HG02588 (cell line): ENCODE measurements at regions not wholly inside any gene's neighbourhood (a gene's known extent, or its start where the extent isn't known, plus 50 kb on each side); places are given as distances from the start of the nearest gene placed in this dataset.

ENCODE experiments used
- ATAC-seq: cut with Tn5 transposase; IDR thresholded peaks from one replicate; pipeline ENCODE4 v1.9.1; 2021; ENCODE audit warnings: mild to moderate bottlenecking, moderate library complexity; ENCODE audit not compliant: unreplicated experiment

- no peak for ATAC-seq
These were observed 849.1 kb upstream of the SALL3 start for GRCh38 chr18:78130232-78131195.

- no peak for ATAC-seq
These were observed 845.9 kb upstream of the SALL3 start for GRCh38 chr18:78133729-78134128.

- no peak for ATAC-seq
These were observed 842.6 kb upstream of the SALL3 start for GRCh38 chr18:78136986-78137385.

- ATAC-seq, result no peak
These were observed 840.6 kb upstream of the SALL3 start for GRCh38 chr18:78138983-78139496.

GRCh38 chr18:78140294-78140693 lies 839.3 kb upstream of the SALL3 start:
- no peak for ATAC-seq

GRCh38 chr18:78144669-78145068 lies 834.9 kb upstream of the SALL3 start:
- no peak for ATAC-seq

- no peak for ATAC-seq
These were observed 834.5 kb upstream of the SALL3 start for GRCh38 chr18:78145096-78145495.

GRCh38 chr18:78146136-78147085 lies 833.2 kb upstream of the SALL3 start:
- no peak for ATAC-seq

- no peak for ATAC-seq
These were observed 829.0 kb upstream of the SALL3 start for GRCh38 chr18:78150590-78150989.

- ATAC-seq, result no peak
These were observed 828.4 kb upstream of the SALL3 start for GRCh38 chr18:78151234-78151633.

- no peak for ATAC-seq
These were observed 827.5 kb upstream of the SALL3 start for GRCh38 chr18:78151948-78152725.

GRCh38 chr18:78153362-78153761 lies 826.3 kb upstream of the SALL3 start:
- no peak for ATAC-seq

- ATAC-seq, result no peak
These were observed 825.2 kb upstream of the SALL3 start for GRCh38 chr18:78154444-78154843.

- ATAC-seq, result no peak
These were observed 824.8 kb upstream of the SALL3 start for GRCh38 chr18:78154853-78155252.

GRCh38 chr18:78156466-78156865 lies 823.2 kb upstream of the SALL3 start:
- no peak for ATAC-seq

GRCh38 chr18:78158943-78159342 lies 820.7 kb upstream of the SALL3 start:
- no peak for ATAC-seq

- no peak for ATAC-seq
These were observed 820.2 kb upstream of the SALL3 start for GRCh38 chr18:78159397-78159796.

- ATAC-seq, result no peak
These were observed 818.5 kb upstream of the SALL3 start for GRCh38 chr18:78160961-78161656.

GRCh38 chr18:78165525-78165924 lies 814.1 kb upstream of the SALL3 start:
- ATAC-seq, result no peak

GRCh38 chr18:78168526-78168925 lies 811.1 kb upstream of the SALL3 start:
- no peak for ATAC-seq
